PFSK-1 (cell line): ENCODE measurements at regions not wholly inside any gene's neighbourhood (a gene's known extent, or its start where the extent isn't known, plus 50 kb on each side); places are given as distances from the start of the nearest gene placed in this dataset.

Experiments used
- POLR2AphosphoS5 ChIP-seq: IDR thresholded peaks from 2 replicates; pipeline ENCODE4 v1.6.1; 2012; ENCODE audit warnings: low read depth, mild to moderate bottlenecking, control low read depth, low read length, moderate library complexity
- SIN3A ChIP-seq: IDR thresholded peaks from 2 replicates; pipeline ENCODE4 v1.6.1; 2012; ENCODE audit warnings: mild to moderate bottlenecking, low read length, moderate library complexity, borderline replicate concordance; ENCODE audit not compliant: insufficient read depth
- TAF1 ChIP-seq: IDR thresholded peaks from 2 replicates; pipeline ENCODE4 v1.6.1; 2012; ENCODE audit warnings: low read length, control low read depth, borderline replicate concordance; ENCODE audit not compliant: insufficient read depth
- TF ChIP-seq, protein P1 (sequence below), 2 experiments: IDR thresholded peaks; 2 replicates each; pipeline versions ENCODE4 v1.6.1 to v1.8.0; 2011 to 2012; ENCODE audit warnings: low read depth in 2 of 2, low read length in 2 of 2, control low read depth in 1 of 2, inconsistent platforms in 1 of 2, mild to moderate bottlenecking in 1 of 2, moderate library complexity in 1 of 2; ENCODE audit not compliant: insufficient read depth in 1 of 2

DNA sequence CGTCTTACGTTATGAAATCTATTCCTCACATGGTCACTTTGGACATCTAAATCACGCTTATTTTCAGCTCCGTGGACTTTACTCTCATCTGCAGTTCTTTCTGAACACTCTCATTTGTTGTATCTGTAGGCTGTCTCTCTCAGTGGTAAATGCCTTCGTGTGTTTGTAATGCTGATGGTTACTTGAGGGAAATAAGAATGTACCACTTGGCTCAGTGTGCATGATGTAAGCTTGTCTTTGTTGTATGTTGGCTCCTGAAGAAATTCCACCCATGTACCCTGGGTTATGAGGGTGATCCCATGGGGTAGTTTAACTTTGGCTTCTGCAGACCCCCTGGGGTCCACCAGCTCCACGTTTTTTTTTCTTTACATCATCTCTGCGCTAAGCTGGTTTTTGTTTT lies 378.4 kb downstream of the SETD4 start:
- TF ChIP-seq POLR2AphosphoS5 (no peak), TAF1 (no peak), SIN3A (no peak)
- TF ChIP-seq, protein P1, sequence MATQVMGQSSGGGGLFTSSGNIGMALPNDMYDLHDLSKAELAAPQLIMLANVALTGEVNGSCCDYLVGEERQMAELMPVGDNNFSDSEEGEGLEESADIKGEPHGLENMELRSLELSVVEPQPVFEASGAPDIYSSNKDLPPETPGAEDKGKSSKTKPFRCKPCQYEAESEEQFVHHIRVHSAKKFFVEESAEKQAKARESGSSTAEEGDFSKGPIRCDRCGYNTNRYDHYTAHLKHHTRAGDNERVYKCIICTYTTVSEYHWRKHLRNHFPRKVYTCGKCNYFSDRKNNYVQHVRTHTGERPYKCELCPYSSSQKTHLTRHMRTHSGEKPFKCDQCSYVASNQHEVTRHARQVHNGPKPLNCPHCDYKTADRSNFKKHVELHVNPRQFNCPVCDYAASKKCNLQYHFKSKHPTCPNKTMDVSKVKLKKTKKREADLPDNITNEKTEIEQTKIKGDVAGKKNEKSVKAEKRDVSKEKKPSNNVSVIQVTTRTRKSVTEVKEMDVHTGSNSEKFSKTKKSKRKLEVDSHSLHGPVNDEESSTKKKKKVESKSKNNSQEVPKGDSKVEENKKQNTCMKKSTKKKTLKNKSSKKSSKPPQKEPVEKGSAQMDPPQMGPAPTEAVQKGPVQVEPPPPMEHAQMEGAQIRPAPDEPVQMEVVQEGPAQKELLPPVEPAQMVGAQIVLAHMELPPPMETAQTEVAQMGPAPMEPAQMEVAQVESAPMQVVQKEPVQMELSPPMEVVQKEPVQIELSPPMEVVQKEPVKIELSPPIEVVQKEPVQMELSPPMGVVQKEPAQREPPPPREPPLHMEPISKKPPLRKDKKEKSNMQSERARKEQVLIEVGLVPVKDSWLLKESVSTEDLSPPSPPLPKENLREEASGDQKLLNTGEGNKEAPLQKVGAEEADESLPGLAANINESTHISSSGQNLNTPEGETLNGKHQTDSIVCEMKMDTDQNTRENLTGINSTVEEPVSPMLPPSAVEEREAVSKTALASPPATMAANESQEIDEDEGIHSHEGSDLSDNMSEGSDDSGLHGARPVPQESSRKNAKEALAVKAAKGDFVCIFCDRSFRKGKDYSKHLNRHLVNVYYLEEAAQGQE (IDR thresholded peaks at IDR 0.05; ENCODE audit: insufficient read depth in 1 of 2, low read depth in 2 of 2, low read length in 2 of 2) = no peak
